DOHH2 (cell line): ENCODE measurements at regions not wholly inside any gene's neighbourhood (a gene's known extent, or its start where the extent isn't known, plus 50 kb on each side); places are given as distances from the start of the nearest gene placed in this dataset.

Source experiments
- CTCF ChIP-seq: fragments of 200-600 bp; sonication (generic); IDR thresholded peaks from one replicate; pipeline ENCODE4 v1.5.1; 2014; ENCODE audit warnings: antibody characterized with exemption, mild to moderate bottlenecking, low read depth, low read length; ENCODE audit not compliant: poor library complexity, severe bottlenecking
- EZH2phosphoT487 ChIP-seq: fragments of 200-600 bp; sonication (generic); IDR thresholded peaks from 2 replicates; pipeline ENCODE4 v1.6.1; 2017; ENCODE audit warnings: borderline replicate concordance, mild to moderate bottlenecking, antibody characterized with exemption, low read length, moderate library complexity, mixed read lengths

DNA sequence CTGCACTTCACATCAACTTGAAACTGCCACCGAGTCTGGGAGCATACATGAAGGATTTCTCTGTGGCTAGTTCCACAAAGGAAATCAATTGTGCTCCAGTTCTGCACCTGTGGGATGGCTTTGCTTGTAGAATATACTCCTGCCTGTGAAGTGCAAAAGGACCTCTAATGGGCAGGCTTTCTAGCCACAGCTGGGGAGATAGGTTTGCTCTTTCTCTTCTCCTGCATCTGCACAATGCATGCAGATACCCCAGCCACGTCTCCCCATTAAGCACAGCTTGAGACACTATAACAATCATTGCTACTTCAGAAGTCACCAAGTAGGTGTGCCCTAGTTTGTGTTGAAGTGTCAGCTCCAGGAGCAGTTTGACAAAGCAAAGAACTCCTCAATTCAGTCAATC is 364.6 kb downstream of the ZIC3 start:
- TF ChIP-seq CTCF (no peak), EZH2phosphoT487 (no peak)
